Activated gamma-delta T cell treated with anti-CD3 and anti-CD28 coated beads, Interleukin-2, amount 50 U/mL, for 16 hours (primary cell): ENCODE measurements at regions not wholly inside any gene's neighbourhood (a gene's known extent, or its start where the extent isn't known, plus 50 kb on each side); places are given as distances from the start of the nearest gene placed in this dataset.
"Not testable (repeated sequence)": the region's sequence is repeated elsewhere in the genome, so short reads cannot be mapped to it uniquely, and the experiment has no call there.

Experiments used
- DNase-seq: peaks from one replicate; pipeline ENCODE4 v3.0.0-alpha.2; 2020; ENCODE audit warnings: low read depth

DNA sequence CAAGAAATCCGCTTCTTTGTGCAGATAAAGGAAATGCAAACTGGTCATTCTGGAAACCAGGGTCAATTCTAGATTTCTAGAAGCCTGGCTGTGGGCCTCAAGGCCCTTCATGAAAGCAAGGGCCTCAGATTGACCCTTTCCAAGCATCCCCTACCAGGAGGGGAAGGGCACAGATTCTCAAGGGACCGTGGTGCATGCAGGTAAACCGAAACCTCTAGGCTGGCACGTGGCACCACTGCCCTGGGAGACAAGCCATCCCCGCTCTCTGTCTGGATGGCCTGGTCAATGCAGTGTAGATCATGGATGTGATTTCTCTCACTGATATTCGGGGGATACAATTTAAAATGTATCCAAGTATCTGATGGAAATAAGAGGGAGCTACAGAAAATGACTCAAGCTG, 69.4 kb downstream of the TOMM20 start:
- no peak for DNase-seq

DNA sequence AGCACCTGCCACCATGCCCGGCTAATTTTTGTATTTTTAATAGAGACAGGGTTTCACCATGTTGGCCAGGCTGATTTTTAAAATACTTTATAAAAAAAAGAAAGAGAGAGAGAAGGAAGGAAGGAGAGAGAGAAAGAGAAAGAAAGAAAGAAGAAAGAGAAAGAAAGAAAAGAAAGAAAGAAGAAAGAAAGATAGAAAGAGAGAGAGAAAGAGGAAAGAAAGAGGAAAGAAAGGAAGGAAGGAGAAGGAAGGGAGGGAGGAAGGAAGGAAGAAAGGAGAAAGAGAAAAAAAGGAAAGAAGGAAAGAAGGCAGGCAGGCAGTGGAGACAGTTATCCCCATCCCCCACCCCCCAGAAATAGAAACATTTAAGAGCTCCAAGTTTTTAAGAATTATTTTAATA, 69.9 kb downstream of the TOMM20 start:
- DNase-seq: no peak

DNA sequence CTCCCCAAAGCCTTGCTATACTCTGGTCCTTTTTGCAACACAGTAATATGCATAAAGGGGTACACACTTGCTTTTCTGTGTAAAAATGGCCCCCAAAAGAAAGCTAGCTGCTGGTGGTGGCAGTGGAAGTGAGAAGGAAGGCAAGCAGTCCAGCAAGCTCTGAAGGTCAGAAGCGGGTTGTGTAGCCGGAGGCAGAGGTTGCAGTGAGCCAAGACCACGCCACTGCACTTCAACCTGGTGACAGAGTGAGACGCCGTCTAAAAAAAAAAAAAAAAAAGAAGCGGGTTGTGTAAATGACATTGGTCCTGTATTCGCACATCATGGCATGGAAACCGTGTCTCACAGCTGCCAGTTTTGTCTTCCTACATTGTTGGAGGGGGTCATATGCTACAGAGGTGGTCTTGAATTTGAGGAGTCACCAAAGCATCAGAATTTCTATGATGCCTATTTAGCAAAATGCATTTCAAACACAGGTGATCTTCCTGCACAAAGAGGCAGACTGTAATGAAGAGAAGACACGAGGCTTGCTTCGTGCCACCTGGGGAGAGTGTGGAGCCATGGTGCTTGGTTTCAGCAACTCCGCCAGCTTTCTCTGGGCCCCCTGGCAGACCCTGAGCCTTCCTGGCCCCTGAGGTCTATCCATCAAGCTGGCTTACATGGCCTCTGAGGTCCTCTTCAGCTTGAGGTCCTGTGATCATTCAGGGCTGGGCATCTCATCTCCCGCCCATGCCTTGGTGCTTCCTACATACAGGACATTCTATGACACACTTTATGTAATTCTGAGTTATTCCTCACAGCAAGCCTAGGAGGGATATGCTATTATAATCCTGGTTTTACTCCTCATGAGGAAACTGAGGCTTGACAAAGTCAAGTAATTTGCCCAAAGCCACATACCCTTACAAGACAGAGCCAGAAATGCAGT, 71.0 kb downstream of the TOMM20 start:
- no peak for DNase-seq

DNA sequence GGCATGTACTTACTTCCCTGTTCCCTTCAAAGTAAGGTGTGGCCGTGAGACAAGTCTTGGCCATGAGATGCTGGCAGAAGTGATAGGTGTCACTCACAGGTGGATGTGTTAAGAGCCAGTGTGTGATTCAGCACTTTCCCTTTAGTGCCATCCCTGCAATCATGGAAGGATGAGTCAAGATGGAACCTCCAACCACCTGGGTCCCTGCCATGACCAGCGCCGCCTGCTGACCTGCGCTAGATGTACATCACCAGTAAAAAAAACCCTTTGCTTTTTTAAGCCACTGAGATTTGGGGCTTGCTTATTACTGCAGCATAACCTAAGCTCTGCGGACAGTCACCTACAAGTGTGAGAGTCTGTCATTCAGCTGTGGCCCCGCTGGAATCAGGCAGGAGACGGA, 71.7 kb downstream of the TOMM20 start:
- no peak for DNase-seq

DNA sequence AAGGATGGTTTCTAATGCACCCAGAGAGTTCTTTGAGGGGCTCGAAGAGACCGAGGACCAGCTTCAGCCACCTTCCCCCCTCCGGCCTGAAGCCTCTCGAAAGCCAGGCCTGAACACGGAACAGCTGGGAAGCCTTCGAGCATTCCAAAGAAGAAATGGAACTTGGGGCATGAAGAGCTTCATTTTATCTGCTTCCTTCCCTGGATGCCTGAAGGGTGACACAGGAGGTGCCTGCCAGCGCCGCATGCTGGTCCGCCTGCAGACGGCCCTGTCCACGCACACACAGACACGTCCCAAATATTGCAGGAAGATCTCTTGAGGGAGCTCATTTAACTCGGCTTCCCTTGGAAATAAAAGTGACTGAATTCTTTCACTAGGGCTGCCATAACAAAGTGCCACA, 73.7 kb downstream of the TOMM20 start:
- DNase-seq: no peak

DNA sequence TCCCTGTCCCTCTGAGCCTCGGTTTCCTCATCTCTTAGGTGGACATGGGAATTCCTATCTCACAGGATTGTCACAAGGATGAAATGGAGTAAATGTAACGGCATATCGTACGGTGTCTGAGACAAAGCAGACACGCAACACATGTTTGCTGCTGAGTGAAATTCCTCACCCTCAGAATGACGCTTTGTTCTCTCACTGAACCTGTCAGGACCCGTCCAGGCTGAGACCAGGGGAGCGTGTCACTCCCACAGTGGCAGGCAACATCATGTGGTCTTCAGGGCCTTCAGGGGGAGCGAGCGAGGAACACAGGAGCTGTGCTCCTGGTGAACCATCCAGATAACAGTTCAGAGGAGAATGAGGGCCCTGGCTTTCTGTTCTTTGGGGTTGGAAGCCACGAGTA, 74.2 kb downstream of the TOMM20 start:
- no peak for DNase-seq

DNA sequence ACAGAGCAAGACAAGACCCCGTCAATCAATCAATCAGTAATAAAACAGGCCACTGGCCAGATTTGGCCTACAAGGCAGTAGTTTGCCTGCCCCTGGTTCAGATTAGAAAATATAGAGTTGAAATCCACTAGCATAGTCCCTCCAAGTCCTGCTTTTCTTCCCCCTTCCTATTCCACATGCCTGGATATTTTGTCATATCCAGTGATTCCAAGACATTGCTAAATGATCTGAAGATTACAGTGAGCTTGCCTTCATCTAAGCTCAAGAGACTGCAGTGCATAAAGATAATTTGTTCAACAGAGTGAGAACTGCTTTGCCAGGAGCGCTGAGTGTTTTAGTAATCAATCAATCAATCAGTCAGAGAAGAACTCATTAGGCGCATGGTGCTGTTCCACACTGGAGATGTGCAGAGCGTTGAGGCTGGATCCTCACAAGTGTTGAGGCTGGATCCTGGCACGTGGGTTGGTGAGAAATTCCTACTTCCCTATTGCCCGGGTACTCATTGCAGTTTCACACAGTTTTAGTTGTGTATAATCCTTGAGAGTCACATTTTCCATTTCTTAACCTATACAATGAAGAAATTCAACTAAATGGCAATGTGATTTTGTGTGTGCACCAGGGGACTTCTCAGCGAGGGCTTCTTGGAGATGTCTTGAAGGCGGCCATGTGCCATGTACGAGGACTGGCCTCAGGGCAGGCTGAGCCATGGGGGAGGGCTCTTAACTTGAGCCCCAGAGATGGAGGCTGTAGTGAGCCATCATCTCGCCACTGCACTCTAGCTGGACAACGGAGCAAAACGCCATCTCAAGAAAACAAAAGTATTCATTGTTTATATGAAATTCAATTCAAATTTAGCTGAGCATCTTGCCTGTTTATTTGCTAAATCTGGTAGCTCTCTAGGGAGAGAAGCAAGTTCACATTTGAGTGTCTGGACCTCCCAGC, 76.3 kb downstream of the TOMM20 start:
- no peak for DNase-seq

DNA sequence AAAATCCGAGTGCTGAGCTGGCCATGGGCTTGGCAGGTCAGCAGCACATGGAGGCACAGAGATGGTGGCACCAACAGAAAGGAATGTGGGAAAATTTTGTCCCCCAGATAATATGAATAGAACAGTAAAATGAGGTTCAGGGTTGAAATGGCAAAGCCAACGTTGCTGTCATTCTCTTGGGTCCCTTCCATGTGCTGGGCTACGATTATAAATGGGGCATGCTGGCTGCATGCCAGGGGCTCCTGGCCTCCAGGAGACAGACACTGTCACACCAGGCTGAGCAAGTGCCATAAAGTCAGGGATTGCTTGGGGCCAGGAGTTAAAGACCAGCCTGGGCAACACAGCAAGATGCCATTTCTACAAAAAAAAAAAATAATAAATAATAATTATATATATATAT, 77.1 kb downstream of the TOMM20 start:
- no peak for DNase-seq

DNA sequence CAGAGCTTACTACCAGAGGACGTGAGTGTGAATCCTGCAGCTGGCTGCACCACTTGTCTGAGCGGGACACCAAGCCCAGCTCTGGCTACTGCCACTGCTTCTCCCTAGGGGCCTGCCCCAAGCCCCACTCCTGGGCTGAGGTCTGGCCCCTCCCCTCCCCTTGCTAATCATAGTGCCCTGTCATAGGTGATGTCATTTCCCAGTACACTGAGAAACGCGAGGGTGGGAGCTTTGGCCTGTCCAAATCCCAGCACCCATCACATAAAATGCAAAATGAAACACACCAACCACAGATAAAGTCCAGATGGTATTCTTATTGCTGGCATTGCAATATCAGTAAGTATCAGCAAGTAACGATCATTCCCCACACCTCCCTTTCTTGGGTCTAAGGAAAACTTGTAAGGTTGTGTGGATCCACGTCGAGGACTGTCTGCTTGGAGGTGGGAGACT, 77.7 kb downstream of the TOMM20 start:
- no peak for DNase-seq

DNA sequence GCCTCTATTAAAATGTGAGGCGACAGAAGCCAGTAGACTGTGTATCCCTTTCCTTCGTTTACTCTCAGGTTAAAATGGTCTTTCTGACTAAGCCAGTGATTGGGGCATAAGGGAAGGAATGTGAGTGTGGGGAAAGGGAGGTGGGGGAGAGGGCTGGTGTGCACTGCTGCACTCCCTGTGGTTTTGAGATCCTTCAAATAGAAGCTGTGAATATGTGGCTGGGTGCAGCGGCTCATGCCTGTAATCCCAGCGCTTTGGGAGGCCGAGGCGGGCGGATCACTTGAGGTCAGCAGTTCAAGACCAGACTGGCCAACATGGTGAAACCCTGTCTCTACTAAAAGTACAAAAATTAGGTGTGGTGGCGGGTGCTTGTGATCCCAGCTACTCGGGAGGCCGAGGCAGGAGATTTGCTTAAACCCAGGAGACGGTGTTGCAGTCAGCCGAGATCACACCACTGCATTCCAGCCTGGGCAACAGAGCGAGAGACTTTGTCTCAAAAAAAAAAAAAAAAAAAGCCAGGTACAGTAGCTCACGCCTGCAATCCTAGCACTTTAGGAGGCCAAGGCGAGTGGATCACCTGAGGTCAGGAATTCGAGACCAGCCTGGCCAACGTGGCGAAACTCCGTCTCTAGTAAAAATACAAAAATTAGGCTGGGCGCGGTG, 78.8 kb downstream of the TOMM20 start:
- DNase-seq: not testable (repeated sequence)

DNA sequence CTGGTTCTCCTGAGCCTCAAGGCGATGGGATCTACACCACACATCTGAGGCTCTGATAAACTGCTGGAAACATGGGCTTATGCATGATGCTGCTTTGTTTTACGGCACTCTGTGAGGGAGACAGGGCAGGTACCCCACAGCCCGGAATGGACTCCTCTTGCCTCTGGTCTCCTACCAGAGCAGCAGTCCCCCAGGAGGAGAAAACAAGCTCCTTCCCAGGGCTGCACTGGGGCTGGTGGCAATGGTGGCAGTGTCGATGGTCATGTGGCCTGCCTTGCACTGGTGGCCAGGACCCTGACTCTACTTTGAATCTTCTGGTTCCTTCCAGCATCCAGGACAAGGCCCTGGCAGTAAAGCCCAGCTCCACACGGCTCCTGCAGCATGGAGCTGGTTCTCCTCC, 79.4 kb downstream of the TOMM20 start:
- DNase-seq: no peak

DNA sequence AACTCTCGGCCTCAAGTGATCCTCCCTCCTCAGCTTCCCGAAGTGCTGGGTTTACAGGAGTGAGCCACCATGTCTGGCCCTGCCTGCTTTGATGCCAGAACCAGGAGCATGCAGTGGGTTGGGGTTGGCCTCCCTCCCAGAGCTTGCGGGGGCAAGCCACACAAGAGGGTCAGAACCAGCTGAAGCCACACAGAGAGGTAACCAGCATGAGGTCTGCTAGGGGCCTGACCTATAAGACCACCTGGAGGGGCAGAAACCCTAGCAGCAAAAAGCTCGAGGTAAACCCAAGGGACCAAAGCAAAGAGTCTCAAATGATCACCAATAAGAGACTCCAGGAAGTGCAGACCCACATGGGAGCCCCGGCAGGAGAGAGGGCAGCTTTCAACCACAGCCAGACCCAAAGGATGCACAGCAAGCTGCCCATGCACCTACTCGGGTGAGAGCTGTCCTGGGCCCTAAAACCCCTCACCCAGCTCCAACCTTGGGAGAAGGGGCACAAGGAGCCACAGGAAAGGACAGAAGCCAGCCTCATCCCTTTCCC, 81.2 kb downstream of the TOMM20 start:
- no peak for DNase-seq

DNA sequence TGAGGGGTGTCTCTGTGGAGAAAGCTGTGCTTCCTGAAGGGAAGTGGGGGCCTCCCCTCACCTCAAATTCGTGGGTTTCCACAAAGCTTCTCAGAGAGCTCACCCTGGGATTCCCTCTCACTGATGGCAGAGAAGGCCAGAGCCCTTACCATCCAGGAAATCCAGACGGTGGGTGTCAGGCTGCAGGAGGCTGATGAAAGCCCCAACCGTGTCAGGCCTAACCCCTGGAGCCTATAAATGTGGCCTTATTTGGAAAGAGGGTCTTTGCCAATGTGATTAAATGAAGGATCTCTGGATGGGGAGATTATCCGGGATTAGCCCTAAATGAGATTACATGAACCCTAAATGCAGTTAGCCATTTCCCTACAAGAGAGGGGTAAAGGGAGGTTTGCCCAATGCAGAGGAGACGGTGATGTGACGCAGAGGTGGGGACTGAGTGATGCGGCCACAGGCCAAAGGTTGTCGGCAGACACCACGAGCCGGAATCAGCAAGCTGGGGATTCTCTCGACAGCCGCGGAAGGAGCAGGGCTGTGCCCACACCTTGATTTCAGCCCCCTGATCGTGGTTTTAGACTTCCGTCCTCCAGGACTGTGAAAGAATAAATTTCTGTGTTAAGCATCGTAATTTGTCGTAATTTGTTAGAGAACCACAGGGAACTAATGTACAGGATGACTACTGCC, 82.6 kb downstream of the TOMM20 start:
- DNase-seq: no peak

DNA sequence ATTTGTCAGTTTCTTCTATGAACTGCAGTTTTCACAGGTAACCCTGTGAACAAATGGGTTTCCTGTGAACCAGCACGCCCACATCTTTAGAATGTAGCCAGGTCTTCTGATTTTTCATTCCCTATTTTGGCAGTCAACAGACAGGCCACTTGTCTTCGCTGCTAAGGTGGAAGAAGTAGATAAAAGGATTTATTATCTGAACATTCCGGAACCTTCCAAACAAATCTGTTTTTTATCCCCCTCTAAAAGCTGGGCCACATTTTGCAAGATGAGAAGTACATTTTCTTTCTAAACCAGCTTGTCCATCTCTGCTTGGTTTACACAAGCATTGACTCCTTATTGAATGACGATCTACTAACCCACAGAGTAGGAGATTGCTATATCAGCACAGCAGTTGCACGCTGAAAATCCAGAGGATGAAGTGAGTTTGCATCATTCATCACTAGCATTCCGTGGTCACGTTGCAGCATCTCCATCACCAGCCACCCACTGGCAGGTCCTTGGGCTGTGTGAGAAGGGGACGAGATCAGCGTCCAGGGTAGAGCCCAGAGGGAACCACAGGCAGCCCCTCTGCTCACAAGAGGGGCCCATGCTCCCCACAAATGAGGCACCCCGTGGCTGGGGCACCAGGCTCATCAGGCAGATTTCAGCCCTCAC, 83.5 kb downstream of the TOMM20 start:
- no peak for DNase-seq

DNA sequence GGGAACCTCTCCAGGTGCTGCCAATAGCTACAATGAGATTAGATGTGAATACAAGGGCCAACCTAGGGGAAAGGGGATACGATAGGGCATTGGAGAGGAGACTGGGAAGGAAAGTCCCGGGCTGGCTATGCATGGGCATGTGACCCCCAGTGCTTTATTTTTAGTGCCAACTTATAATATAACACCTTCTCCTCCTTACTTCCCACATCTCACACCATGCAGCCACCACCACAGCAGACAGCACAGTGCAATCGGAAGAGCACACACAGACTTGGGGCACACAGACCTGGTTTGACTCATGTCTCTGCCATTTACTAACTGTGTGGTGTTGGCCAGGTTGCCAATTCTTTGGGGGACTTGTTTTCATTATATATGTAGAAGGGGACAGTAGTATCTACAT, 85.4 kb downstream of the TOMM20 start:
- DNase-seq: no peak

DNA sequence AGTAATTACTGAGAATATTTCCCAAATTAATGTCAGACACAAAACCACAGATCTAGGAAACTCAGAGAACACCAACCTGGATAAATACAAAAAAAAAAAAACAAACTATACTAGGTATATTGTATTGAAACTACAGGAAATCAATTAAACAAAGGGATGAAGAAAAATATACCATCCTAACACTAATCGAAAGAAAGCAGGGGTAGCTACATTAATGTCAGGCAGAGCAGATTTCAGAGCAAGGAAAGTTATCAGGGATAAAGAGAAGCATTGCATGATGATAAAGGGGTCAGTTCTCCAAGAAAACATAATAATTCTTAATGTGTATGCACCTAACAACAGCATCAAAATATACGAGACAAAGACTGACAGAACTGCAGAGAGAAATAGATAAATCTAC, 89.9 kb downstream of the TOMM20 start:
- DNase-seq: no peak

DNA sequence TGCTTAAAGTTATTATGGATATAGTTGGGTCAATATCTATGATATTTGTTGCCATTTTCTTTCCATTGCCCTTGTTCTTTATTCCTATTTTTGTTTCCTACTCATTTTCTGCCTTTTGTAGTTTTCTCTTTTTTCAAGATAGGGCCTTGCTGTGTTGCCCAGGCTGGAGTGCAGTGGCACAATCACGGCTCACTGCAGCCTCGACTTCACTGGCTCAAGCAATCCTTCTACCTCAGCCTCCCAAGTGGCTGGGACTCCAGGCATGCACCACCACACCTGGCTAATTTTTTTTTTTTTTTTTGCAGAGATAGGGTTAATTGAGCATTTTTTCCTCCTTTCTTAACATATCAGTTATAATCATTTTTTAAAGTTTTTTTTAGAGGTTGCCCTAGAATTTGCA, 92.7 kb downstream of the TOMM20 start:
- no peak for DNase-seq

DNA sequence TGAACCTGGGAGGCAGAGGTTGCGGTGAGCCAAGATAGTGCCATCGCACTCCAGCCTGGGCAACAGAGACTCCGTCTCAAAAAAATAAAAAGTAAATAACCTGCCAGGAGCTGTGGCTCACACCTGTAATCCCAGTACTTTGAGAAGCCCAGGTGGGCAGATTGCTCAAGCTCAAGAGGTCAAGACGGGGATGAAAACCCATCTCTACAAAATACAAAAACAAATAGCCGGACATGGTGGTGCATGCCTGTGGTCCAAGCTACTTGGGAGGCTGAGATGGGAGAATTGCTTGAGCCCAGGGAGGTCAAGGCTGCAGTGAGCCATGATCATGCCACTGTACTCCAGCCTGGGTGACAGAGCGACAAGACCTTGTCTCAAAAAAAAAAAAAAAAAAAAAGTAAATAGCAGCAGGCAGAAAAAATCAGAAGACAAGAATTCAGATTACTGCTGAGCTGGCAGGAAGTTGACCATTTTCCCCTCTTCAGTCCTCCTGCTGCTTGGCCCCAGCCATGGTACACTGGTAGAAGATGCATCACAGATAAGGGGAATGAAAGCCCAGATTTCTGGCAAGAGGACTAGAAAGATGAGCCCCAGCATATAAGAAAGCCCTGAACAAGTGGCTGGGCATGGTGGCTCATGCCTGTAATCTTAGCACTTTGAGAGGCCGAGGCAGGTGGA, 97.6 kb downstream of the TOMM20 start:
- no peak for DNase-seq

DNA sequence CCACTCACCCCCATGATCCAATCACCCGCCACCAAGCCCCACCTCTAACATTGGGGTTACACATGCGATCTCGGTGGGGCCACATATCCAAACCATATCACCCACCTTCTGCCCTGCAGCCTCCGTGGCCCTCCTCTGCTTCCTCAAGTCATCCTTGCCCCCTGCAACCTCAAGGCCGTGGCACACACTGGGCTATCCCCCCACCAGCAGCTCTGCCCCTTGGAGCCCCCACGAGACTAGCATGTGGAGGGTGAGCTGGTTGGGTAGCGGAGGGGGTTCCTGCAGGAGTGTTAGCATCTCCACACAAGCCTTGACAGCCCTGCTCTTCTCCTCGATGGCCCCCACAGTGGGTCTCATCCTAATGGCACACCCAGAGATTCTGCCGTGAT, 100.8 kb downstream of the TOMM20 start:
- DNase-seq: no peak

DNA sequence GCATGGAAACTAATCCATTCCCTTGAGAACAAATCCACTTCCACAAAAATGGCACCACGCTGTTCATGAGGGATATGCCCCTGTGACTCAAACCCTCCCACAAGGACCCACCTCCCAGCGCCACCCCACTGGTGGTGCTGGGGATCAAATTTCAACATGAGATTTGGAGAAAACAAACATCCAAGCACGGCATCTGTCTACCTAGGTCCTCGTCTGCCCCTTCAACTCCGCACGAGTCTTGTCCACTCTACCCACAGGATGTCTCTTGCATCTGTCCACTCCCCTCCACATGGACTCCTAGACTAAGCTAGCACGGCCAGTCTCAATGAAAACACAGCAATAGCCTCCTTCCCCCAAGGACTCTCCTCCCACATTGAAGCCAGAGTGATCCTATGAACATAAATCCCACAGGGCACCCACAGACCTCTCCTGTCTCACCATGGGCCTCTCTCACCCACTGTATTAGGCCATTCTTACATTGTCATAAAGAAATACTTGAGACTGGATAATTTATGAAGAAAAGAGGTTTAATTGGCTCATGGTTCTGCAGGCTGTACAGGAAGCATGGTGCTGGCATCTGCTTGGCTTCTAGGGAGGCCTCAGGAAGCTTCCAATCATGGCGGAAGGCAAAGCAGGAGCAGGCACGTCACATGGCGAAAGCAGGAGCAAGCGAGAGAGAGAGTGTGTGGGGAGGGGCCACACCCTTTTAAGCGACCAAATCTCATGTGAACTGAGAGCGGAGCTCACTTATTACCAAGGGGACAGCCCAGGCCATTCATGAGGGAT, 101.4 kb downstream of the TOMM20 start:
- DNase-seq: no peak
